OCI-LY7 (cell line): ENCODE measurements at regions not wholly inside any gene's neighbourhood (a gene's known extent, or its start where the extent isn't known, plus 50 kb on each side); places are given as distances from the start of the nearest gene placed in this dataset.

ENCODE experiments used
- EZH2phosphoT487 ChIP-seq: fragments of 200-600 bp; sonication (generic); IDR thresholded peaks from 2 replicates; pipeline ENCODE4 v1.6.1; 2018; ENCODE audit warnings: low read depth, borderline replicate concordance, mild to moderate bottlenecking, mixed run types, antibody characterized with exemption, low read length, moderate library complexity, mixed read lengths
- TF ChIP-seq, protein P1 (sequence below): fragments of 200-600 bp; sonication (generic); conservative IDR thresholded peaks from 2 replicates; pipeline ENCODE4 v1.5.1; 2014; ENCODE audit warnings: mild to moderate bottlenecking, antibody characterized with exemption, low read length, moderate library complexity, mixed read lengths

DNA sequence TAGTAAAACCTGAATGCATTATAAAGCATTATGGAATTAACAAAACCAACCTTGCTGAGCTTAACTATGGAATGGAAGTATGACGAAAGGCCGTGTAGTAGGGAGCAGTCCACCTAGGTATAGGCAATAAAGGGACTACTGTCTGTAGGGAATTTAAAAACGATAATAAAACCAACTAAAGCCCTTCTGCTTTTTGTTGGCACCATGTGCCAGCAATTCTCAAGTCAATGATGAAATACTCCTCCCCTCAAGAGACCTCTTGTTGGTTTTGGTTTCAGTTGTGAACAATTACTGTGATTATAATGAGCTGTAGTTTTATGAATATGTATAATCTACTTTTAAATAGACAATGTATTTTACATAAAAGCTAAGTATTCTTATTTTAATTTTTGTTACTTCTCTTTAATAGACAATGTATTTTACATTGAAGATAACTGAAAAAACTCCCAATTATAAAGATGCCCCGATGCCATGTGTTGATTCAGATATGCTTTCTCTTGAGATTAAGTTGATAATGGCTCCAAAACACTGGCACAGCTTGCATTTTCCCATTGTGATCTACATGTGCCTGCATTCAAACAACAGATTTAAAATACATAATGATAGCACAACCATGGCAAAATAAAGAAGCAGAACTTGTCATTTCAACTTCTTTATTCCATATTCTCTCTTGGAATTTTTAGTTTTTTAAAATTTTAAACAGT, 55.5 kb upstream of the ZDBF2 start:
- TF ChIP-seq, protein P1, sequence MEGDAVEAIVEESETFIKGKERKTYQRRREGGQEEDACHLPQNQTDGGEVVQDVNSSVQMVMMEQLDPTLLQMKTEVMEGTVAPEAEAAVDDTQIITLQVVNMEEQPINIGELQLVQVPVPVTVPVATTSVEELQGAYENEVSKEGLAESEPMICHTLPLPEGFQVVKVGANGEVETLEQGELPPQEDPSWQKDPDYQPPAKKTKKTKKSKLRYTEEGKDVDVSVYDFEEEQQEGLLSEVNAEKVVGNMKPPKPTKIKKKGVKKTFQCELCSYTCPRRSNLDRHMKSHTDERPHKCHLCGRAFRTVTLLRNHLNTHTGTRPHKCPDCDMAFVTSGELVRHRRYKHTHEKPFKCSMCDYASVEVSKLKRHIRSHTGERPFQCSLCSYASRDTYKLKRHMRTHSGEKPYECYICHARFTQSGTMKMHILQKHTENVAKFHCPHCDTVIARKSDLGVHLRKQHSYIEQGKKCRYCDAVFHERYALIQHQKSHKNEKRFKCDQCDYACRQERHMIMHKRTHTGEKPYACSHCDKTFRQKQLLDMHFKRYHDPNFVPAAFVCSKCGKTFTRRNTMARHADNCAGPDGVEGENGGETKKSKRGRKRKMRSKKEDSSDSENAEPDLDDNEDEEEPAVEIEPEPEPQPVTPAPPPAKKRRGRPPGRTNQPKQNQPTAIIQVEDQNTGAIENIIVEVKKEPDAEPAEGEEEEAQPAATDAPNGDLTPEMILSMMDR = no peak
- no peak for TF ChIP-seq EZH2phosphoT487
